Breast epithelium (tissue), 4 donors: ENCODE measurements at regions not wholly inside any gene's neighbourhood (a gene's known extent, or its start where the extent isn't known, plus 50 kb on each side); places are given as distances from the start of the nearest gene placed in this dataset.

ENCODE experiments used
- DNase-seq, 2 donors: peaks; one replicate each; pipeline ENCODE4 v3.0.0-alpha.2; 2019; ENCODE audit warnings: low spot score in 2 of 2
- H3K27ac ChIP-seq, 2 donors: fragments of 200-600 bp; sonication (generic) in 1 of 2; one replicate each; pipeline ENCODE4 v1.5.1; 2016 to 2019; ENCODE audit warnings: mild to moderate bottlenecking in 1 of 2
- H3K27me3 ChIP-seq, 2 donors: fragments of 200-600 bp; sonication (generic) in 1 of 2; one replicate each; pipeline versions ENCODE4 v1.5.1 to v1.6.0; 2017 to 2019; ENCODE audit warnings: control low read depth in 1 of 2, mild to moderate bottlenecking in 1 of 2
- H3K36me3 ChIP-seq: fragments of 200-600 bp; one replicate; pipeline ENCODE4 v1.5.1; 2019
- H3K4me1 ChIP-seq, 2 donors: fragments of 200-600 bp; sonication (generic); one replicate each; pipeline ENCODE4 v1.5.1; 2016 to 2019; ENCODE audit warnings: control low read depth in 1 of 2
- H3K4me3 ChIP-seq, 3 donors: fragments of 200-600 bp; sonication (generic); 1 replicate in 2 of 3; 2 replicates in 1 of 3; pipeline ENCODE4 v1.5.1; 2016 to 2019; ENCODE audit warnings: mild to moderate bottlenecking in 3 of 3, moderate library complexity in 2 of 3
- H3K9me3 ChIP-seq, 2 donors: fragments of 200-600 bp; sonication (generic) in 1 of 2; one replicate each; pipeline ENCODE4 v1.5.1; 2016 to 2019; ENCODE audit warnings: control low read depth in 1 of 2
- CTCF ChIP-seq, 3 donors: fragments of 450-650 bp; IDR thresholded peaks; one replicate each; pipeline ENCODE4 v1.5.1; 2016 to 2017; ENCODE audit warnings: antibody characterized with exemption in 3 of 3, mild to moderate bottlenecking in 3 of 3, moderate library complexity in 3 of 3
- POLR2A ChIP-seq: fragments of 450-650 bp; IDR thresholded peaks from one replicate; pipeline ENCODE4 v1.6.1; 2016; ENCODE audit warnings: antibody characterized with exemption, mild to moderate bottlenecking, moderate library complexity
- POLR2AphosphoS5 ChIP-seq, 3 donors: sonication (generic); formaldehyde crosslinking; IDR thresholded peaks; one replicate each; pipeline ENCODE4 v1.6.1; 2017; ENCODE audit warnings: antibody characterized with exemption in 3 of 3
- intact Hi-C: fragments of 100-400 bp; cut with DNase I; formaldehyde crosslinking; loops from one replicate; pipeline ENCODE4 v1.15.1; 2023; ENCODE audit warnings: low total_unique reads

DNA sequence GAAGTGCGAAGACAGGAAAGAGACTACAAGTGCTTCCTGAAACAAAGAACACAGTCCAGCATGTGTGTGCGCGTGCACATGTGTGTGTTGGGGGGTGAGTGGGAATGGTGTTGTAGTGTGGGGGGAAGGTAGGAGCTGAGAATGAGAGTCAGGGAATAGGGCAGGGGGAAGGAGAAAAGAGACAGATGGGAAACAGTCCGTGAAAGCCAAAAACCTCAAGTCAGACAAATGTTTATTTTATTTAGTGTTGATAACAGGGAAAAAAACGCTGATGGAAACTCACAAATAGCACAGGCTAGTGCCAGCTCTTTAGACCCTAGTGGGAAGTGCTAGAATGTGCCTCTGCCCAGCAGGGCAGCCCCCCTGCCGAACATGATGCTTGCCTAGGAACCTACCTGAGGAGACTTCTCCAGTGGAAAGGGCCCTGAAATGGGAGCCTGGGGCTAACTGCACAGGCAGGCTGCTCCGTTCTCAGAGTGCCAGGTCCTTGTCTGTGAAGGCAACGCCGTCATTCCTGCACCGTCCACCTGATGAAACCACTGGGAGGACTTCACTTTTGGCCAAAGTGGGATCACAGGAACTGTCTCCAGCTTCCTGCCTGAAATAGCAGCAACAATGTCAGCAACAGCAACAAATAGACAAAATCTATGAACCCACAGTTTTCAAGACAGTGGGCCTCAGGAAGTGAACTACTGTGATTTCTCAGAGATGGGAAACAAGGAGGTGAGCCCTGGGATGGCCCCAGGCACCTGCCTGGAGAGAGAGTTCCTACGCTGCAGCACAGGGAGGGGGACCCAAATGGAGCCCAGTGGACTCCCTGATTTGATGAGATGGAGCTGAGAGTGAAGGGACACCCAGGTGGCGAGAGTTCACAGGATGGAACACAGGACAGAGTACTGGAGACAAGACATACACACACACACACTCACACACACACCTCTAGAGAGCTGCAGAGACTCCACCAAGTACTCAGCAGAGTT lies 379.7 kb downstream of the RPS24 start:
- Histone ChIP-seq H3K4me3 (no peak overlapping the region), H3K27me3 (no peaks in the 10 kb centered on the region), H3K4me1 (peaks cover 0 to 5% of the 10 kb centered on the region in 2 donors), H3K36me3 (no peaks in the 10 kb centered on the region), H3K27ac (no peak overlapping the region), H3K9me3 (no peaks in the 10 kb centered on the region)
- TF ChIP-seq POLR2AphosphoS5 (IDR thresholded peaks at IDR 0.05) (no peak), CTCF (IDR thresholded peaks at IDR 0.05) (no peak), POLR2A (no peak)
- intact Hi-C loops = no loop called here
- DNase-seq = no peak

- intact Hi-C loops = no loop called here
- DNase-seq = no peak
- no peaks in the 10 kb centered on the region for H3K36me3 ChIP-seq
- TF ChIP-seq POLR2AphosphoS5 (IDR thresholded peaks at IDR 0.05) (no peak), CTCF (IDR thresholded peaks at IDR 0.05) (no peak), POLR2A (no peak)
- no peaks in the 10 kb centered on the region for H3K27me3 ChIP-seq
- no peak overlapping the region for H3K27ac ChIP-seq
- no peaks in the 10 kb centered on the region for H3K9me3 ChIP-seq
- no peak overlapping the region for H3K4me3 ChIP-seq
- peaks cover 0 to 5% of the 10 kb centered on the region in 2 donors for H3K4me1 ChIP-seq
These were observed 380.7 kb downstream of the RPS24 start for GRCh38 chr10:78414380-78414779.

DNA sequence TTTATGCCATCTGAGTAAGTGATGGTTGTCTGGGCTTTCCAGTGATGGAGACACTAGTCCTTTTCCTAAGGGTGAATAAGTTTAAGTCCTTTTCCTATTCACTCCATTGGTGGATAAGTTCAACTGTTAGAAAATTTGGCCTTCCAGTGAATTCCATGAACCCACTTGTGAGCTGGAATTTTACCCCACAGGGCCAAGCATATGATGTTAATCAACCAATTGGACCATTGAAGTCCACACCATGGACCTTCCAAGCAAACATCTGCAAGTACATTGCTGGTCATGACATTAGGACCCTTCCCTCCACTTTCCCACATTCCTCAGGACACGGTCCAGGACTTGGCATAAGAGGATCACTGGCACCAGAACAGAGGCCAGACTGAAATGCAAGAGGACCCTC lies 381.4 kb downstream of the RPS24 start:
- Histone ChIP-seq H3K36me3 (no peaks in the 10 kb centered on the region), H3K27me3 (no peaks in the 10 kb centered on the region), H3K9me3 (no peaks in the 10 kb centered on the region), H3K27ac (no peak overlapping the region), H3K4me3 (no peak overlapping the region), H3K4me1 (peaks cover 0 to 5% of the 10 kb centered on the region in 2 donors)
- no peak for TF ChIP-seq POLR2AphosphoS5 (IDR thresholded peaks at IDR 0.05)
- TF ChIP-seq POLR2A = no peak
- TF ChIP-seq CTCF (IDR thresholded peaks at IDR 0.05) = no peak
- DNase-seq = no peak
- intact Hi-C loops = no loop called here

DNA sequence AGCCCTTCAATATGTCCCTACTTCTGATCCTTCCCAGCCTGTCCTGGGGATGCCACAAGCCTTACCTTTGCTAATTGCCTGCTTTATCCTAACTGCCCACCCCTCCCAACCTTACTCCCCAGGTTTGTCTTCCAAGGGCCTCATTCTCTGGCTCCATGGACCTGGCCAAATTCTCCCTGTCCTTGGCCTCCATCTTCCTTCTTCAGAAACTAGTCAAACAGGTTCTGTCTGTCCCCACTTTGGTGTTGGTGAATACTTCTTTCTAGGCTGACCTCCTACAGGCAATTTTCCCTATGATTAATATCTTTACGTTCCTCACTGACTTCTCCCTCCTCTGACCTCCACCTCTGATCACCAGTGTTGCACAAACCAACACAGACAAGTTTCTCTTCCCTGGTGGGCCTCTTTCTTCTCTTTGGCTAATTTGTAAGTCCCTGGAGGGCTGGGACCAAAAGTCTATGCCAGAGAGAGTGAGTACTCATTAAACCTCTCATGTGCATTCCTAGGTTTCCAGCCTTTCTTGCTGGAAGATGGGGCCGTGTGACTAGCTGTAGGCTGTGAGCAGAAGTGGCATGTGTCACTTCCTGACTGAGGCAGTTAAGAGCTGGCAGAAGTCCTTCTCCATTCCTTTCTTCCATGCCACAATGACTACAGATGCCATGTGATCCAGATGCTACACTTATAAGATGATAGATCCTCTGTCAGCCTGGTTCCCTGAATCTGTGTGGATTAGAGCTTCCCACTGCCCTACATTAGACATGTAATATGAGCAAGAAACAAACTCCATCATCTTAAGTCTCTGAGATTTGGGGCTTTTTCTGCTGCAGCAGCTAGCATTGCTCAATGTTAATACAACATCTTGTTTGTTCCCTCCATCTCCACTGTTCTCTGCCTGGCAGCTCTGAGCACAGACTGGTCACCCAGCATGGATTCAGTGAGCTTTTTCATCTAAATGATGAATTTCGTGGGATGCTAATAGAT lies 382.7 kb downstream of the RPS24 start:
- no peaks in the 10 kb centered on the region for H3K9me3 ChIP-seq
- H3K27me3 ChIP-seq = no peaks in the 10 kb centered on the region
- no peak for DNase-seq
- no peak overlapping the region for H3K4me3 ChIP-seq
- intact Hi-C loops = no loop called here
- peaks cover 0 to 5% of the 10 kb centered on the region in 2 donors for H3K4me1 ChIP-seq
- peak overlapping the region; percentile 45 to 58 for H3K27ac ChIP-seq
- no peaks in the 10 kb centered on the region for H3K36me3 ChIP-seq
- TF ChIP-seq POLR2AphosphoS5 (IDR thresholded peaks at IDR 0.05) = no peak
- no peak for TF ChIP-seq POLR2A
- no peak for TF ChIP-seq CTCF (IDR thresholded peaks at IDR 0.05)
